T-helper 9 cell (primary cell): ENCODE measurements at regions not wholly inside any gene's neighbourhood (a gene's known extent, or its start where the extent isn't known, plus 50 kb on each side); places are given as distances from the start of the nearest gene placed in this dataset.
"Not testable (repeated sequence)": the region's sequence is repeated elsewhere in the genome, so short reads cannot be mapped to it uniquely, and the experiment has no call there.

ENCODE experiments used
- DNase-seq: peaks from one replicate; pipeline ENCODE4 v3.0.0-alpha.2; 2020

DNA sequence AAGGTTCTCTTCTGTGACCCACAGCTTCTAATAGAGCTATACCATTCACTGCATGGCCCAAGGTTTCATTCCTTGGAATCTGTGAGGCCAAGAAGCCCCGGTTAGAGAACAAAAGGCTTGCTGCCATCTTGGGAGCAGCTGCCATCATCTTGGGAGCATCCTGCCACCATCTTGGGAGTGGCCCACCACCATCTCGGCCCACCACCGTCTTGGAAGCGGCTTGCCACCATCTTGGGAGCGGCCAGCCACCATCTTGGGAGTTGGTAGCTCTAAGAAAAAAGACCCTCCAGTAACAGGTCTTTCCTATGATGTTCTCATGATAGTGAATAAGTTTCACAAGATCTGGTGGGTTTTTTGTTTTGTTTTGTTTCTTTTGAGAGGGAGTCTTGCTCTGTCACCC is 703.9 kb upstream of the ANO3 start:
- no peak for DNase-seq

- DNase-seq: no peak
Measured at GRCh38 chr11:25633230-25633629, 698.7 kb upstream of the ANO3 start.

GRCh38 chr11:25649220-25649619 is 682.7 kb upstream of the ANO3 start:
- DNase-seq: not testable (repeated sequence)

GRCh38 chr11:25650319-25650718 is 681.6 kb upstream of the ANO3 start:
- DNase-seq: no peak

DNA sequence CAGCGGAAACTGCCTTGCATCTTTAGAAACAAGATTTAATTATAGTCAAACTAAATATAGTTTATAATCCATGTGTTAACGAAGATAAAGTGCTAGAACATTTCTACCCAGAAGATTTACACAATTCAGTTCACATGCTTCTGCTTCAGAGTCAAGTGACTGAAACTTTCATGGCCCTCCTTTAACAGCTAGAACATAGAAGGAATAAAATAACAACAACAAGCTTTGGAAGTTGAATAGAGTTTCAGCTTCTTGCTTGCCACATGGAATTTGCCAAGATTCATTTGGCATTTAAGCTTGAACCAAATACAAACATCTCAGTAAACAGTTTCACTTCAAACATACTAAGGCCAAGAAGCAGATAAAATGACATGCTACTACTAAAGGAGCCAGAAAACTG is 676.3 kb upstream of the ANO3 start:
- no peak for DNase-seq

GRCh38 chr11:25658916-25659315 is 673.0 kb upstream of the ANO3 start:
- no peak for DNase-seq

GRCh38 chr11:25659706-25660105 is 672.2 kb upstream of the ANO3 start:
- no peak for DNase-seq

GRCh38 chr11:25667871-25668270 is 664.1 kb upstream of the ANO3 start:
- DNase-seq: no peak

- no peak for DNase-seq
Measured at GRCh38 chr11:25691959-25692358, 640.0 kb upstream of the ANO3 start.

DNA sequence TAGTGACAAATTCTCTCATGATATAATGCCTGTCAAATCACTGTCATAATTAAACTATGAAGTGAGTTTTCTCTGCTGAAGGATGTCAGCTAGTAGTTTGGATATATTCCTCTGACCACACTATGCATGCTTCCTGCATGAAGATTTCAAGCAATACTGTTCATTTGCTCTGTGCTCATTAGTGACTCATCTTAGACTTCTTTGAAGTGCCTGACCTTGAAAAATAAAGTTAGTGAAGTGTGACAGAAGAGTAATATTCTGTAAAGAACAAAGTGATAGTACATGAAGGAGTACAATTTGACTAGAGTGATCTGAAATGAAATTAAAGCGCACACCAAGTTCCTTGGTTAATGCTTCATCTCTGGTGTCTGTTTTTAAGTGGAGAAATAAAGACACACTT is 629.5 kb upstream of the ANO3 start:
- no peak for DNase-seq

GRCh38 chr11:25710975-25711374 is 621.0 kb upstream of the ANO3 start:
- no peak for DNase-seq

DNA sequence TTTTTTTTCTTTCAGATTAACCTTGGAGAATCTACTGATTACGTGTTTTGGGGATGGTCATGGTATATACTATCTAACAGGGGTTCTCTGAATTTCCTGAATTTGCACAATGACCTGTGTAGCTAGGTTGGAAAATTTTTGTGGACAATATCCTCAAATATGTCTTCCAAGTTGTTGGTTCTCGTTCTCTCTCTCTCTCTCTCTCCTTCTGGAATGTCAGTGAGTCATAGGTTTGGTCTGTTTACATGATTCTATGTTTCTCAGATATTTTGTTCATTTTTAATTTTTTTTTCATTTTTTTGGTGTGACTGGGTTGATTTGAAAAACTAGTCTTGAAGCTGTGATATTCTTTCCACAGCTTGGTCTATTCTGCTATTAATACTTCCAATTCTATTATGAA is 604.0 kb upstream of the ANO3 start:
- no peak for DNase-seq

- DNase-seq: no peak
Measured at GRCh38 chr11:25730230-25730629, 601.7 kb upstream of the ANO3 start.

GRCh38 chr11:25733777-25734176 is 598.2 kb upstream of the ANO3 start:
- DNase-seq: no peak

DNA sequence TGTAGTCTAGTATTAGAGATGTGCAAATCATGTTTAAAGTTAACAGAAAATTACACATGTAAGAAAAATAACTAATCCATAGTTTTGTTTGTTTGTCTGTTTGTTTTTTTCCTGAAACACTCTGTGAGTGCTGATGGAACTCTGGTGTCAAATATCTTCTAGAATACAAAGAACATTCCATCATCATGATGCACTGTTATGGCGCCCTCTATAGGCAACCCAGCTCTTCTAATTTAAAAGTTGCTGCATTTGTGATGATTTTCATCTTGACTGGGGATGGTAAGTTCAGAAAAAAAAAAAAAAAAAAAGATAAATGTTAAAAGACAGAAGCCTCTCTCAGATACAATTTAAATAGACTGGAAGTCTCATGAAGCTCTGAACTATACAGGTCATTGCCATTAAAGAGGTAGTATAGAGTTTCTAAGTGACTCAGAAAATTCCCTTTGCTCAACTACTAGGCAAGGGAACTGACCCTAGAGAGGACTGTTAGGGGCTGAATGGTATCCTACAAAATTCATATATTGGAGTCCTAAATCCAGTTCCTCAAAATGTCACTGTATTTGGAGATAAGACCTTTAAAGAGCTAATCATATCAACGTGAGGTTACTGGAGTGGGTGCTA is 597.2 kb upstream of the ANO3 start:
- DNase-seq: no peak

GRCh38 chr11:25737071-25737675 is 594.8 kb upstream of the ANO3 start:
- DNase-seq: no peak

- no peak for DNase-seq
Measured at GRCh38 chr11:25741886-25742285, 590.0 kb upstream of the ANO3 start.

- DNase-seq: no peak
Measured at GRCh38 chr11:25742800-25743199, 589.1 kb upstream of the ANO3 start.

DNA sequence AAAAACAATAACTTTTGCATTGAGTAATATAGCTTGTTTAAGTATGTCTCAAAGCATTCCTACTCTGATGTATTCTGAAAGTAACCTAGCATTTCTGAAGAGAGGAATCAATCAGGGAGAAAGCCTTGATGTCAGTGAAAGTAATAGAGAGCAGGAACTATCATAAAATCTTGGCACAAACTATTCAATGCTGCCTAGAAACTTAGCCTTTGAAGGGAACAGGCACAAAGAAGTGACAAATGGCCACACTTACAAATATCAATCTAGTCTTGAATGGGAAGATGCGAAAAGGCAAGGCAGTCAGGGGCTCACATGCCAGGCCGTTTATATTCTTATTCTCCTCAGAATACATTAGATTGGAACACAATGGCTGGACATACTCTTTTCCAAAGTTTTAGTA is 576.5 kb upstream of the ANO3 start:
- DNase-seq: no peak

DNA sequence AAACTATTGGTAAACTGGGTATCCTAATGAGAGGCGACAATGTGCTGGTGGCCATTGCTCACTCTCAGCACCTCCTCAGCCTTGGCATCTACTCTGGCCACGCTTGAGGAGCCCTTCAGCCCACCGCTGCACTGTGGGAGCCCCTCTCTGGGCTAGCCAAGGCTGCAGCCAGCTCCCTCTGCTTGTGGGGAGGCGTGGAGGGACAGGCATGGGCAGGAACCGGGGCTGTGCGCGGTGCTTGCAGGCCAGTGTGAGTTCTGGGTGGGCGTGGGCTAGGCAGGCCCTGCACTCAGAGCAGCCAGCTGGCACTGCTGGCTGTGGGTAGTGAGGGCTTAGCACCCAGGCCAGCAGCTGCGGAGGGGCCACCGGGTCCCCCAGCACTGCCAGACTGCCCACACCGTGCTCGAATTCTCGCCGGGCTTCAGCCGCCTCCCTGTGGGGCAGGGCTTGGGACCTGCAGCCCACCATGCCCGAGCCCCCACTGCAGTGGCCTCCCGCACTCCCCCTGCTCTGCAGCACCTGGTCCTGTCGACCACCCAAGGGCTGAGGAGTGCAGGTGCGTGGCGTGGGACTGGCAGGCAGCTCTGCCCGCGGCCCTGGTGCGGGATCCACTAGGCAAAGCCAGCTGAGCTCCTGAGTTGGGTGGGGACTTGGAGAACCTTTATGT is 575.9 kb upstream of the ANO3 start:
- DNase-seq: no peak

GRCh38 chr11:25758145-25758661 is 573.7 kb upstream of the ANO3 start:
- DNase-seq: no peak

DNA sequence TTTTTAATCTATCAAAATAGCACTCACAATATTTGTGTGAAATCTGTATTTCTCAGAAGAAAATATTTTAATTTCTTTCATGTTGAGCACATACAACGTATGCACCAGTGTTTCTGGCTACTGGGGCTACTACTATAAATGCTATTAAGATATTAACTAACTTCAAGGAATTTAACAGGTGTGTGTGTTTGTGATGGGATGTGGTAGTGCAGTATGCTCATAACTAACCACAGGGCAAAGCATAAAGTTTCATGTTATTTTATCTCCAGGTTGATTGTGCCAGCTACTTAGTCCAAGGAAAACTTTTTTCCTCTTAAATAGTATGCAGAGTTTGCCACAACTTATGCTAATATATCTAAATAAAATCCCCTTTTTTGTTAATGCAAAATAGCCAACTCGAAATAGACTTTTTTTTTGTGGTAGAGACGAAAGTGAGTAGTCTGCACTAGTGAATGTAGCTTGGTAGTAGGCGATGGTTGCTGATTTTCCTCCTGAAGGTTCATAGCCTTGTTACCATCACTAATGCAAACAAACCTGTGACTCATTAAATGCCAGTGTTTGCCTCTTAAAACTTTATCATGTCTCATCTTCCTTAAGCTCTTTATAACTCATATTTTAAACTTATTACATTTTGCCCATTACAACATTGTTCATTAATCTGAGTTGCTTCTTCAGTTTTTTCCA is 565.5 kb upstream of the ANO3 start:
- no peak for DNase-seq

- no peak for DNase-seq
Measured at GRCh38 chr11:25769287-25769686, 562.6 kb upstream of the ANO3 start.

- no peak for DNase-seq
Measured at GRCh38 chr11:25771605-25772004, 560.3 kb upstream of the ANO3 start.
